OCI-LY3 (cell line): ENCODE measurements at regions not wholly inside any gene's neighbourhood (a gene's known extent, or its start where the extent isn't known, plus 50 kb on each side); places are given as distances from the start of the nearest gene placed in this dataset.

Experiments used
- H2AFZ ChIP-seq: fragments of 200-600, 300-600 bp; shearing (Covaris generic); 2 replicates; pipeline ENCODE4 v1.6.0; 2014; ENCODE audit warnings: antibody characterized with exemption, low read depth, low read length
- H3K27ac ChIP-seq: fragments of 200-600, 300-600 bp; sonication (generic); 2 replicates; pipeline ENCODE4 v1.5.1; 2014; ENCODE audit warnings: mild to moderate bottlenecking, low read length, moderate library complexity, mixed read lengths
- H3K27me3 ChIP-seq: fragments of 200-600, 300-600 bp; sonication (generic); 2 replicates; pipeline ENCODE4 v1.6.1; 2014; ENCODE audit warnings: low read depth, low read length, mixed read lengths
- H3K36me3 ChIP-seq: fragments of 200-600, 300-600 bp; sonication (generic); replicated peaks from 2 replicates; pipeline ENCODE3; 2014; ENCODE audit warnings: low read depth, low read length, mixed read lengths
- H3K4me1 ChIP-seq: fragments of 300-600, 200-600 bp; sonication (generic); 2 replicates; pipeline ENCODE4 v1.6.1; 2014; ENCODE audit warnings: low read length, mixed read lengths
- H3K4me2 ChIP-seq: fragments of 200-600, 300-600 bp; sonication (generic); 2 replicates; pipeline ENCODE4 v1.6.1; 2014; ENCODE audit warnings: low read length, mixed read lengths
- H3K4me3 ChIP-seq: fragments of 300-600, 200-600 bp; sonication (generic); 2 replicates; pipeline ENCODE4 v1.5.1; 2014; ENCODE audit warnings: antibody characterized with exemption, mild to moderate bottlenecking, low read length, moderate library complexity
- H3K79me2 ChIP-seq: fragments of 300-600, 200-600 bp; shearing (Covaris generic); 2 replicates; pipeline ENCODE4 v1.6.1; 2014; ENCODE audit warnings: mild to moderate bottlenecking, low read length, mixed read lengths
- H3K9ac ChIP-seq: fragments of 300-600, 200-600 bp; shearing (Covaris generic); 2 replicates; pipeline ENCODE4 v1.6.0; 2014; ENCODE audit warnings: mild to moderate bottlenecking, low read length, moderate library complexity
- H3K9me3 ChIP-seq: fragments of 200-600, 300-600 bp; shearing (Covaris generic); 2 replicates; pipeline ENCODE4 v1.6.1; 2014; ENCODE audit warnings: low read length, mixed read lengths; ENCODE audit not compliant: insufficient read depth
- H4K20me1 ChIP-seq: fragments of 200-600, 300-600 bp; sonication (generic); 2 replicates; pipeline ENCODE4 v1.6.1; 2016; ENCODE audit warnings: low read length, mixed read lengths; ENCODE audit not compliant: insufficient read depth
- EZH2phosphoT487 ChIP-seq: fragments of 200-600 bp; shearing (Covaris generic); IDR thresholded peaks from 2 replicates; pipeline ENCODE4 v1.6.1; 2018; ENCODE audit warnings: antibody characterized with exemption, mixed run types, low read depth
- TF ChIP-seq, protein P1 (sequence below): fragments of 200-600, 300-600 bp; sonication (generic); IDR thresholded peaks from 2 replicates; pipeline ENCODE4 v1.5.1; 2014; ENCODE audit warnings: antibody characterized with exemption, low read length, low read depth

- peaks cover 6% of the 10 kb centered on the region for H3K4me1 ChIP-seq
- no peaks in the 10 kb centered on the region for H4K20me1 ChIP-seq
- no peak overlapping the region for H3K27ac ChIP-seq
- no peak for TF ChIP-seq EZH2phosphoT487
- TF ChIP-seq, protein P1, sequence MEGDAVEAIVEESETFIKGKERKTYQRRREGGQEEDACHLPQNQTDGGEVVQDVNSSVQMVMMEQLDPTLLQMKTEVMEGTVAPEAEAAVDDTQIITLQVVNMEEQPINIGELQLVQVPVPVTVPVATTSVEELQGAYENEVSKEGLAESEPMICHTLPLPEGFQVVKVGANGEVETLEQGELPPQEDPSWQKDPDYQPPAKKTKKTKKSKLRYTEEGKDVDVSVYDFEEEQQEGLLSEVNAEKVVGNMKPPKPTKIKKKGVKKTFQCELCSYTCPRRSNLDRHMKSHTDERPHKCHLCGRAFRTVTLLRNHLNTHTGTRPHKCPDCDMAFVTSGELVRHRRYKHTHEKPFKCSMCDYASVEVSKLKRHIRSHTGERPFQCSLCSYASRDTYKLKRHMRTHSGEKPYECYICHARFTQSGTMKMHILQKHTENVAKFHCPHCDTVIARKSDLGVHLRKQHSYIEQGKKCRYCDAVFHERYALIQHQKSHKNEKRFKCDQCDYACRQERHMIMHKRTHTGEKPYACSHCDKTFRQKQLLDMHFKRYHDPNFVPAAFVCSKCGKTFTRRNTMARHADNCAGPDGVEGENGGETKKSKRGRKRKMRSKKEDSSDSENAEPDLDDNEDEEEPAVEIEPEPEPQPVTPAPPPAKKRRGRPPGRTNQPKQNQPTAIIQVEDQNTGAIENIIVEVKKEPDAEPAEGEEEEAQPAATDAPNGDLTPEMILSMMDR, result no peak
- no peaks in the 10 kb centered on the region for H3K36me3 ChIP-seq
- H3K9me3 ChIP-seq, result no peaks in the 10 kb centered on the region
- no peak overlapping the region for H2AFZ ChIP-seq
- H3K4me3 ChIP-seq, result no peak overlapping the region
- no peaks in the 10 kb centered on the region for H3K27me3 ChIP-seq
- H3K79me2 ChIP-seq, result no peaks in the 10 kb centered on the region
- H3K9ac ChIP-seq, result no peak overlapping the region
- no peak overlapping the region for H3K4me2 ChIP-seq
These were observed 233.1 kb downstream of the BCAS1 start for GRCh38 chr20:53837126-53837826.

DNA sequence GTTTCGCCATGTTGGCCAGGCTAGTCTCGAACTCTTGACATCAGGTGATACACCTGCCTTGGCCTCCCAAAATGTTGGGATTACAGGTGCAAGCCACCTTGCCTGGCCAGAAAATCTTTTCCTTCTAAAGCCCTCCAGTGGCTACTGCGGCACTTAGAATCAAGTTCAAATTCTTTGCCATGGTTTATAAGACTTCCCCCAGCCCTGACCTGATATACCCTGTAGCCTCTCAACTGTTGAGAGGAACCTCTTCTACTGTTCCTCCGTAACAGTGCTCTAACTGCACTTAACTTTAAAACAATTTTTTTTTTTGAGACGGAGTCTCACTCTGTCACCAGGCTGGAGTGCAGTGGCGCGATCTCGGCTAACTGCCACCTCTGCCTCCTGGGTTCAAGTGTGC lies 235.6 kb downstream of the BCAS1 start:
- H3K27ac ChIP-seq, result no peak overlapping the region
- H3K36me3 ChIP-seq, result no peaks in the 10 kb centered on the region
- no peak for TF ChIP-seq EZH2phosphoT487
- TF ChIP-seq, protein P1, result no peak
- H3K4me3 ChIP-seq, result no peak overlapping the region
- H3K4me1 ChIP-seq, result peaks cover 15% of the 10 kb centered on the region
- H4K20me1 ChIP-seq, result no peaks in the 10 kb centered on the region
- H3K9me3 ChIP-seq, result no peaks in the 10 kb centered on the region
- H3K27me3 ChIP-seq, result no peaks in the 10 kb centered on the region
- H2AFZ ChIP-seq, result no peak overlapping the region
- no peak overlapping the region for H3K9ac ChIP-seq
- no peak overlapping the region for H3K4me2 ChIP-seq
- H3K79me2 ChIP-seq, result no peaks in the 10 kb centered on the region

GRCh38 chr20:53834062-53834442 lies 236.3 kb downstream of the BCAS1 start:
- H3K4me3 ChIP-seq, result no peak overlapping the region
- no peaks in the 10 kb centered on the region for H3K79me2 ChIP-seq
- no peak for TF ChIP-seq EZH2phosphoT487
- TF ChIP-seq, protein P1, result no peak
- H3K4me2 ChIP-seq, result no peak overlapping the region
- H3K36me3 ChIP-seq, result no peaks in the 10 kb centered on the region
- no peak overlapping the region for H3K9ac ChIP-seq
- no peaks in the 10 kb centered on the region for H4K20me1 ChIP-seq
- no peak overlapping the region for H2AFZ ChIP-seq
- no peaks in the 10 kb centered on the region for H3K27me3 ChIP-seq
- no peak overlapping the region for H3K27ac ChIP-seq
- peaks cover 16% of the 10 kb centered on the region for H3K4me1 ChIP-seq
- no peaks in the 10 kb centered on the region for H3K9me3 ChIP-seq

DNA sequence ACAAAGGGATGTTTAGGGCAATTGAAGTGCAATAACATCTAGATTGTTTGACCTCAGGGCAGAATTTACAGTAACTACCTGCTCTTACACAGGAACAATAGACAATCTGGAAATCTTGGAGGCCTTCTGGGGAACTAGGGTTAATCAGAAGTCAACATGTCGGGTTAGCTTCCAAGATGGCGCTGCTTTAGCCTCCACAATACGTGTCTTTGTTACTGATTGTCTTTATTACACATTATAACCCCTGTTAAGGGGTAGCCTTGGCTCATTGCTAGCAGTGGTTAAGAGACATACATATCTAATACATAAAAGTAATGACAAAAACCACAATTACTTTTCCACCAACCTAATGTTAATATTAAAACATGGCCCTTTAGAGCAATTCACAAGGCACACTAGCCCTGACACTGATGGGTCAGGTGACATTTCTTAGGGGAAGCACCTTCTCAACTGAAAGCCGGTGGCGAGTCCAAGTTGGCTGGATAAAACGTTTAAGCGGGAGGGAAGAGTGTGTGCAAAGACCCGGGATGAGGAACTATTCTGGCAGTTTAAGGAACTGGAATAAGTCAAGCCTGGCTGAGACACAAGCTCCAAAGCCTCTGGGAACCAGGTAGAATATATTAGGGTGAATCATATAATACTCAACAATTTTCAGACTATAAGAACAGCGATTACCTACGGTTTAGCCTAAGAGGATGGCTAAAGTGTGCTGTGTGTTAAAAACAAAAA lies 236.9 kb downstream of the BCAS1 start:
- H3K4me3 ChIP-seq, result no peak overlapping the region
- H3K36me3 ChIP-seq, result no peaks in the 10 kb centered on the region
- H2AFZ ChIP-seq, result no peak overlapping the region
- H3K9ac ChIP-seq, result no peak overlapping the region
- H3K4me1 ChIP-seq, result peaks cover 22% of the 10 kb centered on the region
- H4K20me1 ChIP-seq, result no peaks in the 10 kb centered on the region
- no peak for TF ChIP-seq EZH2phosphoT487
- TF ChIP-seq, protein P1, result no peak
- no peak overlapping the region for H3K4me2 ChIP-seq
- H3K27me3 ChIP-seq, result no peaks in the 10 kb centered on the region
- H3K9me3 ChIP-seq, result no peaks in the 10 kb centered on the region
- no peak overlapping the region for H3K27ac ChIP-seq
- no peaks in the 10 kb centered on the region for H3K79me2 ChIP-seq
